Spleen (tissue), 11 donors: ENCODE measurements at regions not wholly inside any gene's neighbourhood (a gene's known extent, or its start where the extent isn't known, plus 50 kb on each side); places are given as distances from the start of the nearest gene placed in this dataset.

Source experiments
- DNase-seq: peaks from one replicate; pipeline ENCODE4 v3.0.0-alpha.2; 2020
- H3K27ac ChIP-seq, 8 donors: fragments of 200-600 bp; sonication (generic) in 7 of 8; 1 replicate in 4 of 8; 2 replicates in 4 of 8; pipeline versions ENCODE4 v1.5.0 to v1.8.0; 2016 to 2021; ENCODE audit warnings: inconsistent platforms in 4 of 8, mild to moderate bottlenecking in 4 of 8, moderate library complexity in 1 of 8
- H3K27me3 ChIP-seq, 7 donors: fragments of 200-600 bp; sonication (generic) in 6 of 7; replicated peaks in 1 of 7; 1 replicate in 4 of 7; 2 replicates in 3 of 7; pipeline versions ENCODE4 v1.5.0 to v1.8.0; 2016 to 2021; ENCODE audit warnings: inconsistent platforms in 3 of 7, mild to moderate bottlenecking in 1 of 7
- H3K36me3 ChIP-seq, 6 donors: fragments of 200-600 bp; sonication (generic) in 5 of 6; 1 replicate in 4 of 6; 2 replicates in 2 of 6; pipeline versions ENCODE4 v1.5.0 to v1.8.0; 2016 to 2021; ENCODE audit warnings: inconsistent platforms in 2 of 6
- H3K4me1 ChIP-seq, 6 donors: fragments of 200-600 bp; sonication (generic) in 5 of 6; 1 replicate in 3 of 6; 2 replicates in 3 of 6; pipeline versions ENCODE4 v1.5.0 to v1.8.0; 2016 to 2021; ENCODE audit warnings: inconsistent platforms in 3 of 6
- H3K4me3 ChIP-seq, 8 donors: fragments of 200-600 bp; sonication (generic) in 7 of 8; 1 replicate in 4 of 8; 2 replicates in 4 of 8; pipeline versions ENCODE4 v1.5.0 to v1.8.0; 2016 to 2021; ENCODE audit warnings: inconsistent platforms in 4 of 8, mild to moderate bottlenecking in 4 of 8, moderate library complexity in 2 of 8
- H3K9me3 ChIP-seq, 8 donors: fragments of 200-600 bp; sonication (generic) in 7 of 8; 1 replicate in 4 of 8; 2 replicates in 4 of 8; pipeline versions ENCODE4 v1.5.0 to v1.8.0; 2016 to 2021; ENCODE audit warnings: inconsistent platforms in 4 of 8
- POLR2A ChIP-seq, 3 donors: fragments of 450-650 bp; IDR thresholded peaks; one replicate each; pipeline ENCODE4 v1.5.1; 2017; ENCODE audit warnings: antibody characterized with exemption in 3 of 3, mild to moderate bottlenecking in 1 of 3
- POLR2AphosphoS5 ChIP-seq, 3 donors: sonication (generic); formaldehyde crosslinking; IDR thresholded peaks; one replicate each; pipeline ENCODE4 v1.5.1; 2017; ENCODE audit warnings: antibody characterized with exemption in 3 of 3
- WGBS, 5 donors: extraction: QIAGEN DNeasy Blood & Tissue Kit in 3 of 5; methylation state at CpG; one replicate each; pipeline versions ENCODE4 v1.1.5 to v1.1.7; 2013 to 2018; 5-methylcytosine and 5-hydroxymethylcytosine counted together
- intact Hi-C: fragments of 100-400 bp; cut with DNase I; formaldehyde crosslinking; loops from one replicate; pipeline ENCODE4 v1.15.0; 2023; ENCODE audit warnings: low total_unique reads
- TF ChIP-seq, protein P1 (sequence below), 11 experiments: fragments of 200-600 bp in 7 of 11; fragments of 450-650 bp in 4 of 11; sonication (generic) in 4 of 11; IDR thresholded peaks in 8 of 11; conservative IDR thresholded peaks in 3 of 11; 1 replicate in 7 of 11; 2 replicates in 4 of 11; pipeline versions ENCODE4 v1.4.0 to v1.8.0; 2016 to 2021; ENCODE audit warnings: antibody characterized with exemption in 11 of 11, inconsistent platforms in 4 of 11, mild to moderate bottlenecking in 1 of 11
- donor health status: healthy with polysubstance abuse.
- donor health status: DM: no; HTN: no; CAD: no; lungs with moderate emphysema.
- donor health status: DM: no; HTN: no; CAD: no.
- donor health status: Bipolar disorder and iron deficiency.
- donor health status: healthy.
- donor health status: DM: no; HTN: no; CAD: no.
- donor health status: DM: yes; HTN: yes; CAD: no.

DNA sequence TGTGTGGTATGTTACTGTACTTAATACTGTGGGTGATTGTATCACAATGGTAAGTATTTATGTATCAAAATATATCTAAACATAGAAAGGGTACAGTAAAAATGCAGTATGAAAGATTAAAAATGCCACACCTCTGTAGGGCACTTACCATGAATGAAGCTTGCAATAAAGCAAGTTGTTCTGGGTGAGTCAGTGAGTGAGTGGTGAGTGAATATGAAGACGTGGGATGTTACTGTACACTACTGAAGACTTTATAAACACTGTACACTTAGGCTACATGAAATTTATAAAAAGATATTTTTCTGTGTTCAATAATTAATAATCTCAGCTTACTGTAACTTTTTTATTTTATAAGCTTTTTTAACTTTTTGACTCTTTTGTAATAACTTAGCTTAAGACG lies 1162.4 kb upstream of the NRXN1 start:
- Histone ChIP-seq H3K36me3 (no peaks in the 10 kb centered on the region), H3K4me1 (no peaks in the 10 kb centered on the region), H3K4me3 (no peak overlapping the region), H3K9me3 (peaks cover 0 to 9% (median 0%) of the 10 kb centered on the region in 8 donors), H3K27me3 (no peaks in the 10 kb centered on the region), H3K27ac (no peak overlapping the region)
- intact Hi-C loops: no loop called here
- no peak for TF ChIP-seq POLR2A (IDR thresholded peaks at IDR 0.05)
- TF ChIP-seq, protein P1, sequence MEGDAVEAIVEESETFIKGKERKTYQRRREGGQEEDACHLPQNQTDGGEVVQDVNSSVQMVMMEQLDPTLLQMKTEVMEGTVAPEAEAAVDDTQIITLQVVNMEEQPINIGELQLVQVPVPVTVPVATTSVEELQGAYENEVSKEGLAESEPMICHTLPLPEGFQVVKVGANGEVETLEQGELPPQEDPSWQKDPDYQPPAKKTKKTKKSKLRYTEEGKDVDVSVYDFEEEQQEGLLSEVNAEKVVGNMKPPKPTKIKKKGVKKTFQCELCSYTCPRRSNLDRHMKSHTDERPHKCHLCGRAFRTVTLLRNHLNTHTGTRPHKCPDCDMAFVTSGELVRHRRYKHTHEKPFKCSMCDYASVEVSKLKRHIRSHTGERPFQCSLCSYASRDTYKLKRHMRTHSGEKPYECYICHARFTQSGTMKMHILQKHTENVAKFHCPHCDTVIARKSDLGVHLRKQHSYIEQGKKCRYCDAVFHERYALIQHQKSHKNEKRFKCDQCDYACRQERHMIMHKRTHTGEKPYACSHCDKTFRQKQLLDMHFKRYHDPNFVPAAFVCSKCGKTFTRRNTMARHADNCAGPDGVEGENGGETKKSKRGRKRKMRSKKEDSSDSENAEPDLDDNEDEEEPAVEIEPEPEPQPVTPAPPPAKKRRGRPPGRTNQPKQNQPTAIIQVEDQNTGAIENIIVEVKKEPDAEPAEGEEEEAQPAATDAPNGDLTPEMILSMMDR (IDR thresholded peaks at IDR 0.05 in 8 of 11, conservative IDR thresholded peaks at IDR 0.05 in 3 of 11): no peak
- TF ChIP-seq POLR2AphosphoS5 (IDR thresholded peaks at IDR 0.05): no peak
- 78 to 92% (median 83%) methylated on average over 2 of the region's 2 CpGs for WGBS, 5 donors
- DNase-seq: no peak

DNA sequence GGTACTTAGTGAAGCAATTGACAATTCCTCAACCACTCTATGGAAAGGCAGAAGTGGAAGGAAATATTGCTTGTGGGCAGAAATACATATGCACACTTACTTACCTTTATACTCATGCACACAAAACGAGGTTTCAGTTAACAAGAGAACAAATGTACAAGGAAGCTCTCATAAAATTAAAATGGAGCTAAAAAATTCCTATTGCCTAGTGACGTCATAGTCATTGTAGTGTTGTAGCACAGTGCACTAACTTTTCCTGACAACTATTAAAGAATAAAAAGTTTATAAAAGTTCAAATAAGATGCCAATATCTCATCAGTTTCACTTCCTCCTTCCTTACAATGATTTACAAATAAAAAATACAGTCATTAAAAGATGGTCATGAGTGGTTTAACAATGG lies 1161.9 kb upstream of the NRXN1 start:
- Histone ChIP-seq H3K4me3 (no peak overlapping the region), H3K27me3 (no peaks in the 10 kb centered on the region), H3K27ac (no peak overlapping the region), H3K9me3 (peaks cover 0 to 9% (median 0%) of the 10 kb centered on the region in 8 donors), H3K36me3 (no peaks in the 10 kb centered on the region), H3K4me1 (no peaks in the 10 kb centered on the region)
- no peak for TF ChIP-seq POLR2A (IDR thresholded peaks at IDR 0.05)
- TF ChIP-seq, protein P1 (IDR thresholded peaks at IDR 0.05 in 8 of 11, conservative IDR thresholded peaks at IDR 0.05 in 3 of 11): no peak
- no peak for TF ChIP-seq POLR2AphosphoS5 (IDR thresholded peaks at IDR 0.05)
- intact Hi-C loops: no loop called here
- WGBS, 5 donors: 55 to 70% (median 62%) methylated on average over 2 of the region's 2 CpGs
- DNase-seq: no peak

DNA sequence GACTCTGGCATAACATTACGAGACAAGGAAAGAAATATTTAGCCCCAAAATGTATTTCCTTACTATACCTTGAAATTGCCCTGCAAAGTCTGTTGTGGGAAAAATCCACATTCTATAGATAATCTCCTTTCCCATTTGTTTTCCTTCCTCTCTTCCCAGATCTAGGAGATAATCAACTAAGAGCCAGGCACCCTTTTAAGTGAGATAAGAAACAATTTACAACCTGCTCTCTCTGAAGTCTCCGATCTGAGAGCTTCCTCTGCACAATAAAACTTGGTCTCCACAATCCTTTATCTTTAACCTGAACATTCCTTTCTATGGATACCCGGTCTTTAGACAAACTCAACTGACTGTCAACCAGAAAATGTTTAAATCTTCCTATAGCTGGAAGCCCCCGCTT lies 1160.7 kb upstream of the NRXN1 start:
- peaks cover 0 to 9% (median 0%) of the 10 kb centered on the region in 8 donors for H3K9me3 ChIP-seq
- H3K27ac ChIP-seq: no peak overlapping the region
- intact Hi-C loops: no loop called here
- no peaks in the 10 kb centered on the region for H3K27me3 ChIP-seq
- TF ChIP-seq, protein P1 (IDR thresholded peaks at IDR 0.05 in 8 of 11, conservative IDR thresholded peaks at IDR 0.05 in 3 of 11): no peak
- TF ChIP-seq POLR2AphosphoS5 (IDR thresholded peaks at IDR 0.05) (no peak), POLR2A (IDR thresholded peaks at IDR 0.05) (no peak)
- no peak overlapping the region for H3K4me3 ChIP-seq
- H3K36me3 ChIP-seq: no peaks in the 10 kb centered on the region
- DNase-seq: no peak
- WGBS, 5 donors: 44 to 66% (median 61%) methylated on average over 4 of the region's 4 CpGs
- no peaks in the 10 kb centered on the region for H3K4me1 ChIP-seq

- H3K4me3 ChIP-seq: no peak overlapping the region
- no peaks in the 10 kb centered on the region for H3K4me1 ChIP-seq
- TF ChIP-seq, protein P1 (IDR thresholded peaks at IDR 0.05 in 8 of 11, conservative IDR thresholded peaks at IDR 0.05 in 3 of 11): no peak
- no peak for TF ChIP-seq POLR2A (IDR thresholded peaks at IDR 0.05)
- no peak for TF ChIP-seq POLR2AphosphoS5 (IDR thresholded peaks at IDR 0.05)
- intact Hi-C loops: no loop called here
- H3K27me3 ChIP-seq: no peaks in the 10 kb centered on the region
- peaks cover 0 to 10% (median 0%) of the 10 kb centered on the region in 8 donors for H3K9me3 ChIP-seq
- WGBS, 5 donors: 20 to 39% (median 33%) methylated on average over 2 of the region's 2 CpGs
- no peak overlapping the region for H3K27ac ChIP-seq
- no peak for DNase-seq
- H3K36me3 ChIP-seq: no peaks in the 10 kb centered on the region
Observed at GRCh38 chr2:52181080-52181479, 1149.1 kb upstream of the NRXN1 start.
